IMR-90 (cell line): ENCODE measurements at regions not wholly inside any gene's neighbourhood (a gene's known extent, or its start where the extent isn't known, plus 50 kb on each side); places are given as distances from the start of the nearest gene placed in this dataset.

Experiments
- ATAC-seq: fragments of 200-7000 bp; cut with Tn5 transposase; 2 replicates; pipeline ENCODE4 v1.9.1; 2020; ENCODE audit warnings: low read depth, mild to moderate bottlenecking, moderate library complexity
- BruUV-seq: library from RNA; stranded (reverse); fragments of 400-500 nt; replicated peaks from 2 replicates; lab custom pipeline; 2021; lab: Mats Ljungman, UMichigan
- CTCF ChIA-PET: fragments of 300-600 bp; formaldehyde crosslinking; extraction: SDS; loops from one replicate; lab custom pipeline; 2021; ENCODE audit warnings: antibody characterized with exemption; lab: Yijun Ruan, JAX
- POLR2A ChIA-PET: fragments of 300-600 bp; sonication (Branson Sonifier 250); formaldehyde crosslinking; loops from one replicate; lab custom pipeline; 2022; ENCODE audit warnings: antibody characterized with exemption; ENCODE audit not compliant: unreplicated experiment; lab: Charles Lee
- DNase-seq: peaks from one replicate; pipeline ENCODE4 v3.0.0; 2013
- H2AFZ ChIP-seq: replicated peaks from 2 replicates; pipeline ENCODE3; 2013; ENCODE audit warnings: low read length, mild to moderate bottlenecking; ENCODE audit not compliant: poor library complexity
- H2AK5ac ChIP-seq: 2 replicates; pipeline ENCODE4 v1.6.1; 2013; ENCODE audit warnings: low read depth, low read length, inconsistent platforms
- H2AK9ac ChIP-seq: replicated peaks from 2 replicates; pipeline ENCODE3; 2013; ENCODE audit warnings: mild to moderate bottlenecking, low read depth, low read length, moderate library complexity; ENCODE audit not compliant: poor library complexity
- H2BK120ac ChIP-seq: 2 replicates; pipeline ENCODE4 v1.6.1; 2013; ENCODE audit warnings: low read depth, low read length, inconsistent platforms
- H2BK15ac ChIP-seq: 3 replicates; pipeline ENCODE4 v1.6.1; 2013; ENCODE audit warnings: low read depth, low read length, inconsistent platforms
- H2BK20ac ChIP-seq: 2 replicates; pipeline ENCODE4 v1.6.1; 2013; ENCODE audit warnings: low read depth, mild to moderate bottlenecking, inconsistent platforms, low read length, moderate library complexity
- H2BK5ac ChIP-seq: 2 replicates; pipeline ENCODE4 v1.6.1; 2013; ENCODE audit warnings: mild to moderate bottlenecking, low read depth, low read length, inconsistent platforms; ENCODE audit not compliant: poor library complexity, severe bottlenecking
- H3K14ac ChIP-seq: replicated peaks from 2 replicates; pipeline ENCODE4 v1.6.1; 2013; ENCODE audit warnings: low read depth, low read length, inconsistent platforms
- H3K18ac ChIP-seq: 2 replicates; pipeline ENCODE4 v1.6.1; 2013; ENCODE audit warnings: low read depth, low read length, control low read depth
- H3K23ac ChIP-seq: 2 replicates; pipeline ENCODE4 v1.6.1; 2013; ENCODE audit warnings: low read depth, low read length, inconsistent platforms
- H3K27ac ChIP-seq: 2 replicates; pipeline ENCODE4 v1.5.1; 2013; ENCODE audit warnings: mild to moderate bottlenecking, control low read depth, low read length; ENCODE audit not compliant: insufficient read depth
- H3K27me3 ChIP-seq: 2 replicates; pipeline ENCODE4 v1.6.1; 2013; ENCODE audit warnings: low read length; ENCODE audit not compliant: control insufficient read depth, insufficient read depth
- H3K36me3 ChIP-seq: 2 replicates; pipeline ENCODE4 v1.6.1; 2013; ENCODE audit warnings: low read length, mixed read lengths; ENCODE audit not compliant: control insufficient read depth, insufficient read depth
- H3K4ac ChIP-seq: 2 replicates; pipeline ENCODE4 v1.6.1; 2013; ENCODE audit warnings: low read depth, low read length, inconsistent platforms
- H3K4me1 ChIP-seq: 2 replicates; pipeline ENCODE4 v1.6.1; 2013; ENCODE audit warnings: low read length, mixed read lengths; ENCODE audit not compliant: control insufficient read depth, insufficient read depth
- H3K4me2 ChIP-seq: 2 replicates; pipeline ENCODE4 v1.6.1; 2013; ENCODE audit warnings: low read depth, mild to moderate bottlenecking, control low read depth, low read length, moderate library complexity
- H3K4me3 ChIP-seq: 2 replicates; pipeline ENCODE4 v1.5.1; 2013; ENCODE audit warnings: low read depth, mild to moderate bottlenecking, control low read depth, low read length, moderate library complexity; ENCODE audit not compliant: insufficient read depth
- H3K56ac ChIP-seq: 2 replicates; pipeline ENCODE4 v1.6.1; 2013; ENCODE audit warnings: low read length, inconsistent platforms; ENCODE audit not compliant: insufficient read depth; ENCODE audit errors: extremely low read depth
- H3K79me1 ChIP-seq, 2 experiments: 2 replicates each; pipeline ENCODE4 v1.6.1; 2013; ENCODE audit warnings: low read length in 2 of 2, inconsistent platforms in 1 of 2, low read depth in 1 of 2
- H3K9ac ChIP-seq: 2 replicates; pipeline ENCODE4 v1.6.1; 2013; ENCODE audit warnings: low read depth, low read length, control low read depth
- H3K9me1 ChIP-seq: 2 replicates; pipeline ENCODE4 v1.6.1; 2013; ENCODE audit warnings: low read length, inconsistent platforms; ENCODE audit not compliant: insufficient read depth
- H3K9me3 ChIP-seq: 2 replicates; pipeline ENCODE4 v1.6.1; 2013; ENCODE audit warnings: low read length; ENCODE audit not compliant: control insufficient read depth, insufficient read depth
- H4K20me1 ChIP-seq: 2 replicates; pipeline ENCODE4 v1.6.1; 2013; ENCODE audit warnings: low read length, inconsistent platforms; ENCODE audit not compliant: insufficient read depth
- H4K5ac ChIP-seq: 2 replicates; pipeline ENCODE4 v1.6.1; 2013; ENCODE audit warnings: mild to moderate bottlenecking, low read depth, low read length, control low read depth
- H4K8ac ChIP-seq, 2 experiments: 2 replicates each; pipeline ENCODE4 v1.6.1; 2013; ENCODE audit warnings: low read depth in 2 of 2, low read length in 2 of 2, control low read depth in 1 of 2, inconsistent platforms in 1 of 2
- H4K91ac ChIP-seq: 2 replicates; pipeline ENCODE4 v1.6.1; 2013; ENCODE audit warnings: low read depth, low read length, inconsistent platforms; ENCODE audit not compliant: insufficient read depth
- CEBPB ChIP-seq: IDR thresholded peaks from 2 replicates; pipeline ENCODE4 v1.6.1; 2012; ENCODE audit warnings: low read depth, low read length, improper control_type of control experiment
- CHD1 ChIP-seq: IDR thresholded peaks from 2 replicates; pipeline ENCODE4 v1.6.1; 2012; ENCODE audit warnings: low read depth, low read length, improper control_type of control experiment
- MAFK ChIP-seq: IDR thresholded peaks from 2 replicates; pipeline ENCODE4 v1.6.1; 2012; ENCODE audit warnings: low read depth, low read length, improper control_type of control experiment
- MXI1 ChIP-seq: IDR thresholded peaks from 2 replicates; pipeline ENCODE4 v1.6.1; 2012; ENCODE audit warnings: low read depth, mild to moderate bottlenecking, low read length, moderate library complexity, borderline replicate concordance
- NFE2L2 ChIP-seq: fragments of 150-350 bp; IDR thresholded peaks from 2 replicates; pipeline ENCODE4 v1.6.1; 2016; ENCODE audit warnings: low read depth, mild to moderate bottlenecking, low read length
- POLR2A ChIP-seq: IDR thresholded peaks from 2 replicates; pipeline ENCODE4 v1.6.1; 2012; ENCODE audit warnings: mild to moderate bottlenecking, low read depth, low read length
- RCOR1 ChIP-seq: IDR thresholded peaks from 2 replicates; pipeline ENCODE4 v1.6.1; 2012; ENCODE audit warnings: mild to moderate bottlenecking, low read length, improper control_type of control experiment; ENCODE audit not compliant: insufficient replicate concordance
- SMC3 ChIP-seq: fragments of 150-350 bp; IDR thresholded peaks from 2 replicates; pipeline ENCODE4 v1.6.1; 2016; ENCODE audit warnings: low read depth, mild to moderate bottlenecking, antibody characterized with exemption, low read length, moderate library complexity
- WGBS, 2 experiments: methylation state at CpG; one replicate each; pipeline versions ENCODE4 v1.1.5 to v1.1.7; 2013; ENCODE audit warnings: missing lambda C conversion rate in 2 of 2; ENCODE audit not compliant: insufficient read length in 1 of 2; ENCODE audit errors: extremely low coverage in 2 of 2; 5-methylcytosine and 5-hydroxymethylcytosine counted together
- dilution Hi-C: fragments of 300-500 bp; cut with HindIII; formaldehyde crosslinking; loops from one replicate; pipeline ENCODE4 v1.14.3; 2018; ENCODE audit warnings: low sequenced_read_pairs; ENCODE audit not compliant: unreplicated experiment
- in situ Hi-C: fragments of 300-500 bp; cut with MboI; formaldehyde crosslinking; loops from 3 replicates; pipeline ENCODE4 v1.14.3; 2019; ENCODE audit warnings: low sequenced_read_pairs, inconsistent platforms, mixed read lengths
- intact Hi-C: fragments of 100-400 bp; cut with micrococcal nuclease; formaldehyde crosslinking; loops from 2 replicates; pipeline ENCODE4 v1.10.0; 2022
- TF ChIP-seq, protein P1 (sequence below): conservative IDR thresholded peaks from 2 replicates; pipeline ENCODE4 v1.5.1; 2012; ENCODE audit warnings: mild to moderate bottlenecking, low read depth, low read length, improper control_type of control experiment

DNA sequence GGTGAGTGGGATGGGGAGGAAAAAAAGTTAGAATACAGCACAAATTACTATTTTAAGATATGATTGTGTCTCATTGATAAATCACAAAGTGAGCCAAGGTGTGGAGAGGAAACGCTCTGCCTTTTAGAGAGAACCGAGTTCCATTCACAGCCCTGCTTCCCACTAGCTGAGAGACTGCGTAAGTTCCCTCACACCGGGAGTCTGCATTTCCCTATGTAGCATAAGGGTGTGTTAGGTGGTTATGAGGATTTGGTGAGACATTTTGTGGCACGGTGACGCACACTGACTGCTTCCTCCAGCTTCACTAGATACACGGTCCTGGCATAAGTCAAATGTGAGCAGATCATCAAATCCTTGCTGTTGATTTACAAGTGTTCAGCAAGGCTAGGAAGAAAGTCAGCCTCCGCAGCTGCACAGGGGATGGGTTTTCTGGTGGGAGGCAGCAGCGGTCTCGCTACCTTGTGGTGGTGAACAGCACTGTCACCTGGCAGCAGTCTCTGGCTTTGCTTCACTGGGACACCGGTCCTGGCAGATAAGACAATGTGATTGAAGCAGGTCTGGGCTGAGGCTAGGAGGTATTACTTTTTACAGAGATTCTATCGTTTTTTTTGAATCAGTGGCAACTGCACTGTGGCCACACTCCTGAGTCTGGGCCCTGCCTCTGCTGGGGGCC, 312.2 kb upstream of the B3GAT1 start:
- TF ChIP-seq MAFK (no peak), NFE2L2 (no peak), POLR2A (no peak), CEBPB (no peak), MXI1 (no peak), CHD1 (no peak), SMC3 (no peak), RCOR1 (no peak)
- TF ChIP-seq, protein P1, sequence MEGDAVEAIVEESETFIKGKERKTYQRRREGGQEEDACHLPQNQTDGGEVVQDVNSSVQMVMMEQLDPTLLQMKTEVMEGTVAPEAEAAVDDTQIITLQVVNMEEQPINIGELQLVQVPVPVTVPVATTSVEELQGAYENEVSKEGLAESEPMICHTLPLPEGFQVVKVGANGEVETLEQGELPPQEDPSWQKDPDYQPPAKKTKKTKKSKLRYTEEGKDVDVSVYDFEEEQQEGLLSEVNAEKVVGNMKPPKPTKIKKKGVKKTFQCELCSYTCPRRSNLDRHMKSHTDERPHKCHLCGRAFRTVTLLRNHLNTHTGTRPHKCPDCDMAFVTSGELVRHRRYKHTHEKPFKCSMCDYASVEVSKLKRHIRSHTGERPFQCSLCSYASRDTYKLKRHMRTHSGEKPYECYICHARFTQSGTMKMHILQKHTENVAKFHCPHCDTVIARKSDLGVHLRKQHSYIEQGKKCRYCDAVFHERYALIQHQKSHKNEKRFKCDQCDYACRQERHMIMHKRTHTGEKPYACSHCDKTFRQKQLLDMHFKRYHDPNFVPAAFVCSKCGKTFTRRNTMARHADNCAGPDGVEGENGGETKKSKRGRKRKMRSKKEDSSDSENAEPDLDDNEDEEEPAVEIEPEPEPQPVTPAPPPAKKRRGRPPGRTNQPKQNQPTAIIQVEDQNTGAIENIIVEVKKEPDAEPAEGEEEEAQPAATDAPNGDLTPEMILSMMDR = no peak

More for the DNA sequence above, 312.2 kb upstream of the B3GAT1 start:
- H2AK9ac ChIP-seq = no peak overlapping the region
- H2BK20ac ChIP-seq = no peak overlapping the region
- H4K5ac ChIP-seq = no peak overlapping the region
- no peak for ATAC-seq
- H2BK15ac ChIP-seq = no peak overlapping the region
- no peaks in the 10 kb centered on the region for H3K79me1 ChIP-seq
- WGBS, 2 experiments = 100% methylated on average over 1 of the region's 12 CpGs; no CpG with 5 or more reads in 1 of the 2 experiments
- DNase-seq = no peak
- H2BK5ac ChIP-seq = no peak overlapping the region
- H3K9me1 ChIP-seq = no peaks in the 10 kb centered on the region
- H2AK5ac ChIP-seq = no peak overlapping the region
- intact Hi-C loops = no loop called here
- no peak overlapping the region for H3K14ac ChIP-seq
- no peak overlapping the region for H2BK120ac ChIP-seq
- H4K8ac ChIP-seq = no peak overlapping the region
- no TSS peak for BruUV-seq
- no peak overlapping the region for H3K56ac ChIP-seq
- H4K20me1 ChIP-seq = no peaks in the 10 kb centered on the region
- H3K27me3 ChIP-seq = no peaks in the 10 kb centered on the region
- peaks cover 28% of the 10 kb centered on the region for H3K9me3 ChIP-seq
- H3K36me3 ChIP-seq = no peaks in the 10 kb centered on the region
- no peak overlapping the region for H3K9ac ChIP-seq
- ChIA-PET CTCF (no interaction called here), POLR2A (no interaction called here)
- no peak overlapping the region for H3K4me3 ChIP-seq
- no peak overlapping the region for H3K23ac ChIP-seq
- no peak overlapping the region for H3K27ac ChIP-seq
- dilution Hi-C loops = no loop called here
- H4K91ac ChIP-seq = no peak overlapping the region
- no peak overlapping the region for H3K4ac ChIP-seq
- in situ Hi-C loops = no loop called here
- H3K4me2 ChIP-seq = no peak overlapping the region
- no peak overlapping the region for H3K18ac ChIP-seq
- no peaks in the 10 kb centered on the region for H3K4me1 ChIP-seq
- H2AFZ ChIP-seq = no peak overlapping the region
